Endothelial cell of umbilical vein (primary cell): ENCODE measurements at regions not wholly inside any gene's neighbourhood (a gene's known extent, or its start where the extent isn't known, plus 50 kb on each side); places are given as distances from the start of the nearest gene placed in this dataset.

Experiments used
- BruUV-seq: library from RNA; stranded (reverse); fragments of 400-500 nt; replicated peaks from 2 replicates; lab custom pipeline; 2021; lab: Mats Ljungman, UMichigan
- CTCF ChIA-PET: fragments of 300-600, 350-600 bp; sonication (Branson Sonifier 250); formaldehyde crosslinking; loops from one replicate; lab custom pipeline; 2021; ENCODE audit warnings: antibody characterized with exemption, inconsistent platforms; lab: Charles Lee
- POLR2A ChIA-PET: fragments of 300-600, 350-600 bp; sonication (Branson Sonifier 250); formaldehyde crosslinking; loops from one replicate; lab custom pipeline; 2021; ENCODE audit warnings: antibody characterized with exemption, inconsistent platforms; lab: Charles Lee
- DNase-seq: peaks from one replicate; pipeline ENCODE4 v3.0.0-alpha.2; 2011; ENCODE audit warnings: low read depth, low spot score
- FAIRE-seq: peaks from 2 replicates; lab custom pipeline; 2011; peaks lifted over from hg19 to GRCh38; lab: Jason Lieb, UNC
- H2AFZ ChIP-seq: 2 replicates; pipeline ENCODE4 v1.6.0; 2012; ENCODE audit warnings: low read depth, low read length, control low read depth, inconsistent platforms
- H3K27ac ChIP-seq: 2 replicates; pipeline ENCODE4 v1.5.1; 2011; ENCODE audit warnings: low read depth, mild to moderate bottlenecking, control low read depth, low read length, moderate library complexity; ENCODE audit not compliant: insufficient read depth
- H3K27me3 ChIP-seq, 2 experiments: 2 replicates each; pipeline versions ENCODE4 v1.6.0 to v1.6.1; 2011; ENCODE audit warnings: low read length in 2 of 2, mixed read lengths in 1 of 2; ENCODE audit not compliant: control insufficient read depth in 2 of 2, insufficient read depth in 2 of 2
- H3K36me3 ChIP-seq, 2 experiments: 2 replicates in 1 of 2; 3 replicates in 1 of 2; pipeline ENCODE4 v1.5.1; 2011; ENCODE audit warnings: low read length in 2 of 2, mild to moderate bottlenecking in 1 of 2, moderate library complexity in 1 of 2; ENCODE audit not compliant: control insufficient read depth in 2 of 2, insufficient read depth in 2 of 2; ENCODE audit errors: extremely low read depth in 1 of 2
- H3K4me1 ChIP-seq: 3 replicates; pipeline ENCODE4 v1.5.1; 2011; ENCODE audit warnings: mild to moderate bottlenecking, low read length; ENCODE audit not compliant: control insufficient read depth, insufficient read depth; ENCODE audit errors: extremely low read depth
- H3K4me2 ChIP-seq: 2 replicates; pipeline ENCODE4 v1.6.1; 2011; ENCODE audit warnings: low read length, control low read depth, mixed read lengths; ENCODE audit not compliant: insufficient read depth
- H3K4me3 ChIP-seq, 3 experiments: fragments of 200-600 bp in 1 of 3; sonication (generic), shearing (Covaris generic) in 1 of 3; replicated peaks in 1 of 3; 2 replicates each; pipeline ENCODE4 v1.5.1; 2011 to 2016; ENCODE audit warnings: control low read depth in 3 of 3, low read length in 3 of 3, mild to moderate bottlenecking in 2 of 3, inconsistent platforms in 1 of 3, low read depth in 1 of 3, moderate library complexity in 1 of 3; ENCODE audit not compliant: insufficient read depth in 1 of 3
- H3K79me2 ChIP-seq: 2 replicates; pipeline ENCODE4 v1.6.0; 2012; ENCODE audit warnings: low read length, inconsistent platforms; ENCODE audit not compliant: control insufficient read depth, insufficient read depth
- H3K9ac ChIP-seq: replicated peaks from 2 replicates; pipeline ENCODE3; 2011; ENCODE audit warnings: low read length, control low read depth; ENCODE audit not compliant: insufficient read depth; ENCODE audit errors: extremely low read depth
- H3K9me1 ChIP-seq: replicated peaks from 3 replicates; pipeline ENCODE4 v1.6.0; 2011; ENCODE audit warnings: mild to moderate bottlenecking, low read length; ENCODE audit not compliant: control insufficient read depth, insufficient read depth; ENCODE audit errors: extremely low read depth
- H3K9me3 ChIP-seq: replicated peaks from 2 replicates; pipeline ENCODE4 v1.5.1; 2012; ENCODE audit warnings: low read length, inconsistent platforms; ENCODE audit not compliant: control insufficient read depth, insufficient read depth
- H4K20me1 ChIP-seq: replicated peaks from 2 replicates; pipeline ENCODE3; 2011; ENCODE audit warnings: mild to moderate bottlenecking, low read length; ENCODE audit not compliant: control insufficient read depth, insufficient read depth; ENCODE audit errors: extremely low read depth
- EZH2 ChIP-seq: IDR thresholded peaks from 2 replicates; pipeline ENCODE4 v1.6.1; 2012; ENCODE audit warnings: borderline replicate concordance, low read depth, mild to moderate bottlenecking, moderate library complexity, low read length, inconsistent platforms; ENCODE audit not compliant: severe bottlenecking
- FOS ChIP-seq: IDR thresholded peaks from 2 replicates; pipeline ENCODE4 v1.6.1; 2011; ENCODE audit warnings: mild to moderate bottlenecking, low read length, moderate library complexity, borderline replicate concordance; ENCODE audit not compliant: insufficient read depth
- GATA2 ChIP-seq: IDR thresholded peaks from 2 replicates; pipeline ENCODE4 v1.7.0; 2011; ENCODE audit warnings: low read depth, mild to moderate bottlenecking, moderate library complexity, mixed read lengths, low read length; ENCODE audit not compliant: insufficient read length, insufficient read depth
- JUN ChIP-seq: IDR thresholded peaks from 2 replicates; pipeline ENCODE4 v1.6.1; 2011; ENCODE audit warnings: borderline replicate concordance, low read depth; ENCODE audit not compliant: insufficient read length, insufficient read depth
- MYC ChIP-seq: IDR thresholded peaks from one replicate; pipeline ENCODE4 v1.6.1; 2011; ENCODE audit warnings: mild to moderate bottlenecking, low read depth, low read length
- POLR2A ChIP-seq: IDR thresholded peaks from 2 replicates; pipeline ENCODE4 v1.6.1; 2012; ENCODE audit warnings: low read depth, mild to moderate bottlenecking, control low read depth, low read length
- POLR2AphosphoS5 ChIP-seq: IDR thresholded peaks from 2 replicates; pipeline ENCODE4 v1.6.1; 2012; ENCODE audit warnings: low read depth, mild to moderate bottlenecking, control low read depth, low read length, moderate library complexity; ENCODE audit not compliant: insufficient read depth
- dilution Hi-C: fragments of 300-500 bp; cut with MboI; formaldehyde crosslinking; loops from one replicate; pipeline ENCODE4 v1.15.0; 2019; ENCODE audit warnings: low sequenced_read_pairs; ENCODE audit not compliant: extremely low pct_ligation_motif_present
- intact Hi-C: fragments of 100-400 bp; cut with micrococcal nuclease; formaldehyde crosslinking; loops from one replicate; pipeline ENCODE4 v1.10.0; 2022
- TF ChIP-seq, protein P1 (sequence below), 2 donors: IDR thresholded peaks; 1 replicate in 1 of 2; 2 replicates in 1 of 2; pipeline ENCODE4 v1.5.1; 2011; ENCODE audit warnings: low read length in 2 of 2, mild to moderate bottlenecking in 2 of 2, moderate library complexity in 2 of 2, control low read depth in 1 of 2, inconsistent platforms in 1 of 2, low read depth in 1 of 2; ENCODE audit not compliant: insufficient read depth in 1 of 2; ENCODE audit errors: extremely low read depth in 1 of 2
- TF ChIP-seq, protein P2 (sequence below): IDR thresholded peaks from 2 replicates; pipeline ENCODE4 v1.6.1; 2011; ENCODE audit not compliant: insufficient read depth, insufficient read length

DNA sequence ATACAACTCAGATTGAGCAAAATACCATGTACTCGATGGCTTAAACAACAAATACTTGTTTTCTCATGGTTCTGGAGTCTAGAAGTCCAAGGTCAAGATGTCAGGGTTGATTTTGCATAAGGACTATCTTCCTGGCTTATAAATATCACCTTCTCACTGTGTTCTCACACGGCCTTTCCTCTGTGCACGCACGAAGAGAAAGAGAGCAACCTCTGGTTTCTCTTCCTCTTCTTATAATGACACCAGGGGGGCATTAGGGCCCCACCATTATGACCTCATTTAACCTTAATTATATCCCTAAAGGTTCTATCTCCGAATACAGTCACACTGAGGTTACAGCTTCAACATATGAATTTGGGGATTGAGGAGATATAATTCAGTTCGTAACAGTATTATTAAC is 504.0 kb downstream of the MAGEE1 start:
- intact Hi-C loops = no loop called here
- Histone ChIP-seq H3K4me2 (no peak overlapping the region), H3K27ac (no peak overlapping the region), H4K20me1 (no peaks in the 10 kb centered on the region), H2AFZ (no peak overlapping the region), H3K27me3 (no peaks in the 10 kb centered on the region), H3K9ac (no peak overlapping the region), H3K4me1 (no peaks in the 10 kb centered on the region), H3K9me3 (no peaks in the 10 kb centered on the region), H3K9me1 (no peaks in the 10 kb centered on the region), H3K79me2 (no peaks in the 10 kb centered on the region), H3K4me3 (no peak overlapping the region), H3K36me3 (no peaks in the 10 kb centered on the region)
- dilution Hi-C loops = no loop called here
- no peak for TF ChIP-seq POLR2A
- no peak for DNase-seq
- no TSS peak for BruUV-seq
- FAIRE-seq = no peak
- POLR2A ChIA-PET = no interaction called here
- CTCF ChIA-PET = no interaction called here

DNA sequence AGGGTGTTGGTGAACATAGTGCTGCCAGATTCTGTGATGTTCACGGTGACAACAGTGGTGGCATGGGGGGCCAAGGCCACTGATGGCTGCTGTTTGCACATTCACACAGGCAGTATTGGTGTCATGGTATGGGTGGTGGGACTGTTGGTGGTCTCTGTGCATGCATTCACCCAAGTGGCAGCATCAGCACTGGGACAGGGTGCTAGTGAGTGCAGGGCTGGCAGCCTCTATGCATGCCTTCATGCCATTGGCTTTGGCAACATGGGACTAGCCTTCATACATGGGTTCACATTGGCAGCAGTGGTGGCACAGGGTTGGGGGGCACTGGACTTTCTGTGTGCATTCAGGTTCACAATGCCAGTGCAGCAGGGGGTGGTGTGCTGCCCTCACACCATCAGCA is 489.7 kb upstream of the FGF16 start:
- Histone ChIP-seq H3K79me2 (no peaks in the 10 kb centered on the region), H3K36me3 (no peaks in the 10 kb centered on the region), H3K4me3 (no peak overlapping the region), H3K9me3 (no peaks in the 10 kb centered on the region), H3K9me1 (no peaks in the 10 kb centered on the region), H3K27ac (no peak overlapping the region), H4K20me1 (no peaks in the 10 kb centered on the region), H3K27me3 (no peaks in the 10 kb centered on the region), H2AFZ (no peak overlapping the region), H3K9ac (no peak overlapping the region), H3K4me1 (no peaks in the 10 kb centered on the region), H3K4me2 (no peak overlapping the region)
- no peak for DNase-seq
- dilution Hi-C loops (no loop called here), intact Hi-C loops (no loop called here)
- no TSS peak for BruUV-seq
- no peak for FAIRE-seq
- CTCF ChIA-PET = no interaction called here
- POLR2A ChIA-PET = no interaction called here
- TF ChIP-seq, protein P1, sequence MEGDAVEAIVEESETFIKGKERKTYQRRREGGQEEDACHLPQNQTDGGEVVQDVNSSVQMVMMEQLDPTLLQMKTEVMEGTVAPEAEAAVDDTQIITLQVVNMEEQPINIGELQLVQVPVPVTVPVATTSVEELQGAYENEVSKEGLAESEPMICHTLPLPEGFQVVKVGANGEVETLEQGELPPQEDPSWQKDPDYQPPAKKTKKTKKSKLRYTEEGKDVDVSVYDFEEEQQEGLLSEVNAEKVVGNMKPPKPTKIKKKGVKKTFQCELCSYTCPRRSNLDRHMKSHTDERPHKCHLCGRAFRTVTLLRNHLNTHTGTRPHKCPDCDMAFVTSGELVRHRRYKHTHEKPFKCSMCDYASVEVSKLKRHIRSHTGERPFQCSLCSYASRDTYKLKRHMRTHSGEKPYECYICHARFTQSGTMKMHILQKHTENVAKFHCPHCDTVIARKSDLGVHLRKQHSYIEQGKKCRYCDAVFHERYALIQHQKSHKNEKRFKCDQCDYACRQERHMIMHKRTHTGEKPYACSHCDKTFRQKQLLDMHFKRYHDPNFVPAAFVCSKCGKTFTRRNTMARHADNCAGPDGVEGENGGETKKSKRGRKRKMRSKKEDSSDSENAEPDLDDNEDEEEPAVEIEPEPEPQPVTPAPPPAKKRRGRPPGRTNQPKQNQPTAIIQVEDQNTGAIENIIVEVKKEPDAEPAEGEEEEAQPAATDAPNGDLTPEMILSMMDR (IDR thresholded peaks at IDR 0.05; ENCODE audit: extremely low read depth in 1 of 2, insufficient read depth in 1 of 2, low read depth in 1 of 2, low read length in 2 of 2) = no peak
- no peak for TF ChIP-seq POLR2A
- TF ChIP-seq GATA2 = no peak
- TF ChIP-seq MYC = no peak
- TF ChIP-seq, protein P2, sequence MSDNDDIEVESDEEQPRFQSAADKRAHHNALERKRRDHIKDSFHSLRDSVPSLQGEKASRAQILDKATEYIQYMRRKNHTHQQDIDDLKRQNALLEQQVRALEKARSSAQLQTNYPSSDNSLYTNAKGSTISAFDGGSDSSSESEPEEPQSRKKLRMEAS = no peak
- TF ChIP-seq EZH2 = no peak
- TF ChIP-seq FOS = no peak
- TF ChIP-seq POLR2AphosphoS5 = no peak
- TF ChIP-seq JUN = no peak
